GM18870 (cell line): ENCODE measurements at regions not wholly inside any gene's neighbourhood (a gene's known extent, or its start where the extent isn't known, plus 50 kb on each side); places are given as distances from the start of the nearest gene placed in this dataset.
"Not testable (repeated sequence)": the region's sequence is repeated elsewhere in the genome, so short reads cannot be mapped to it uniquely, and the experiment has no call there.

ENCODE experiments used
- ATAC-seq: cut with Tn5 transposase; IDR thresholded peaks from one replicate; pipeline ENCODE4 v1.9.1; 2021; ENCODE audit warnings: moderate library complexity; ENCODE audit not compliant: unreplicated experiment

- not testable (repeated sequence) for ATAC-seq
Measured at GRCh38 chr2:37722971-37723370, 51.5 kb upstream of the CDC42EP3 start.

GRCh38 chr2:37730037-37730818 lies 58.8 kb upstream of the CDC42EP3 start:
- no peak for ATAC-seq

- ATAC-seq, result not testable (repeated sequence)
Measured at GRCh38 chr2:37732412-37732811, 61.0 kb upstream of the CDC42EP3 start.

- no peak for ATAC-seq
Measured at GRCh38 chr2:37733251-37733650, 61.8 kb upstream of the CDC42EP3 start.

GRCh38 chr2:37733955-37734354 lies 62.5 kb upstream of the CDC42EP3 start:
- not testable (repeated sequence) for ATAC-seq

- ATAC-seq, result not testable (repeated sequence)
Measured at GRCh38 chr2:37734891-37735523, 63.6 kb upstream of the CDC42EP3 start.

GRCh38 chr2:37735524-37735910 lies 64.1 kb upstream of the CDC42EP3 start:
- ATAC-seq, result not testable (repeated sequence)

GRCh38 chr2:37737507-37737906 lies 66.1 kb upstream of the CDC42EP3 start:
- ATAC-seq, result no peak

GRCh38 chr2:37738266-37738885 lies 66.9 kb upstream of the CDC42EP3 start:
- ATAC-seq, result no peak

- ATAC-seq, result no peak
Measured at GRCh38 chr2:37739153-37739552, 67.7 kb upstream of the CDC42EP3 start.

- ATAC-seq, result no peak
Measured at GRCh38 chr2:37740164-37740739, 68.8 kb upstream of the CDC42EP3 start.

- no peak for ATAC-seq
Measured at GRCh38 chr2:37742286-37742685, 70.8 kb upstream of the CDC42EP3 start.

GRCh38 chr2:37744010-37744409 lies 72.6 kb upstream of the CDC42EP3 start:
- ATAC-seq, result no peak

- not testable (repeated sequence) for ATAC-seq
Measured at GRCh38 chr2:37744961-37745360, 73.5 kb upstream of the CDC42EP3 start.

- not testable (repeated sequence) for ATAC-seq
Measured at GRCh38 chr2:37746011-37746410, 74.6 kb upstream of the CDC42EP3 start.

GRCh38 chr2:37746883-37747282 lies 75.4 kb upstream of the CDC42EP3 start:
- no peak for ATAC-seq

- no peak for ATAC-seq
Measured at GRCh38 chr2:37748541-37748940, 77.1 kb upstream of the CDC42EP3 start.

GRCh38 chr2:37750286-37750685 lies 78.8 kb upstream of the CDC42EP3 start:
- not testable (repeated sequence) for ATAC-seq

GRCh38 chr2:37752766-37753165 lies 81.3 kb upstream of the CDC42EP3 start:
- no peak for ATAC-seq

GRCh38 chr2:37753758-37754157 lies 82.3 kb upstream of the CDC42EP3 start:
- ATAC-seq, result no peak

- ATAC-seq, result not testable (repeated sequence)
Measured at GRCh38 chr2:37755961-37756559, 84.6 kb upstream of the CDC42EP3 start.
